ENCODE measurements at regions not wholly inside any gene's neighbourhood (a gene's known extent, or its start where the extent isn't known, plus 50 kb on each side); places are given as distances from the start of the nearest gene placed in this dataset.

DNA sequence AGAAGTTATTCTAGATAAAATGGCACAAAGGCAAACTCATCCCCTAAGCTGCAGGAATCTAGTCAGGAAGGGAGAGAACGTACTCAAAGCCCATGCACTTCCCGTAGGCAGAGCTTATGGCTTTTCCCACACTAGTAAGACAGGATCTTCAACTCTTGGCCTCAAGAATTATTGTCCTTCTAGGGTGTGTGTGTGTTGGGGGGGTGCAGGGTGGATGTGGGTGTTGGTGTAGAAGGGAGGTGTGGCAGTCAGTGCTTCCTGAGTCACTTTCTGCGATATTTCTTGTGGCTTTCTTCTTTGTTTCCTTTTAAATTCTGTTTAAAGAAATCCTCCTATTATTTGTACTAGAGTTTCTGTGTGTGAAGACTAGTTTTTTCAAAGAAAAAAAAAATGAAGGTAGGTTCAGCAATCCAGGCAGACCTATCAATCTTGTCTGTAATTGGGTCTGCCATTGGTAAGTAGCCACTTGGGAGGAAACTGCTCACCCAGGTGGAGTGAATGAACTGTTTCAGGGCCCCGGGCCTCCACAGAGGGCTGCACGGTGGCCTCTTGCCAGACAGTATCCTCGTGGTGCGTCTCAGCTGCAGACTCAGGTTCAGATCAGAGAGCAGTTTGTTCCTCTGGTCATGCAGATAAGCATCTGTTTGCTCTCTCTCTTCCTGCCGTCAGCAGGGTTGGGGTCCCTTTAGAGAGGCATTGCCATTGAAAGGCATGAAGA is 131.9 kb downstream of the NPR3 start:
- Histone ChIP-seq H3K4me1 (peaks cover under 1 to 15% of the 10 kb centered on the region in 2 donors), H3K4me3 (no peak overlapping the region), H3K36me3 (no peaks in the 10 kb centered on the region), H3K27me3 (no peaks in the 10 kb centered on the region), H3K9me3 (no peaks in the 10 kb centered on the region), H3K27ac (no peak overlapping the region)
- intact Hi-C loops (cut with DNase I) = no loop called here
- DNase-seq (ENCODE audit: low spot score in 2 of 2) = no peak
- TF ChIP-seq, protein P1, sequence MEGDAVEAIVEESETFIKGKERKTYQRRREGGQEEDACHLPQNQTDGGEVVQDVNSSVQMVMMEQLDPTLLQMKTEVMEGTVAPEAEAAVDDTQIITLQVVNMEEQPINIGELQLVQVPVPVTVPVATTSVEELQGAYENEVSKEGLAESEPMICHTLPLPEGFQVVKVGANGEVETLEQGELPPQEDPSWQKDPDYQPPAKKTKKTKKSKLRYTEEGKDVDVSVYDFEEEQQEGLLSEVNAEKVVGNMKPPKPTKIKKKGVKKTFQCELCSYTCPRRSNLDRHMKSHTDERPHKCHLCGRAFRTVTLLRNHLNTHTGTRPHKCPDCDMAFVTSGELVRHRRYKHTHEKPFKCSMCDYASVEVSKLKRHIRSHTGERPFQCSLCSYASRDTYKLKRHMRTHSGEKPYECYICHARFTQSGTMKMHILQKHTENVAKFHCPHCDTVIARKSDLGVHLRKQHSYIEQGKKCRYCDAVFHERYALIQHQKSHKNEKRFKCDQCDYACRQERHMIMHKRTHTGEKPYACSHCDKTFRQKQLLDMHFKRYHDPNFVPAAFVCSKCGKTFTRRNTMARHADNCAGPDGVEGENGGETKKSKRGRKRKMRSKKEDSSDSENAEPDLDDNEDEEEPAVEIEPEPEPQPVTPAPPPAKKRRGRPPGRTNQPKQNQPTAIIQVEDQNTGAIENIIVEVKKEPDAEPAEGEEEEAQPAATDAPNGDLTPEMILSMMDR (IDR thresholded peaks at IDR 0.05) = no peak

DNA sequence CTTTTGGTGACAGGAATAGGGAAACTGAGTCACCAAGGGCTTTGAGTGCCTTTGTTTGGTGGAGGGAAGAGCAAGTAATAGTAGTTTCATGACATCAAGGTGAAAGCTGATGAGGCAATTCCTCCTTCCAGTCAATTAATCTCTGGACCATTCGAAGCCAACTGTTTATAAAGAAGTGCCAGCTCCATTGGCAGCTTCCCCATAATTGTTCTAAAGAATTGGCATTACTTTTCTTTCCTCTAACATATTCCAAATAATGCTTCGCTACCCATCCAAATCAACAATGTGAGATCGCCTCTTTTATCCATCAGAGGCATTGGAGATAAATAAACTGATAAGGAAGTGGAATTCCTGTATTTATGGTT is 132.4 kb downstream of the NPR3 start:
- Histone ChIP-seq H3K27ac (no peak overlapping the region), H3K4me1 (peaks cover 0 to 15% of the 10 kb centered on the region in 2 donors), H3K9me3 (no peaks in the 10 kb centered on the region), H3K36me3 (no peaks in the 10 kb centered on the region), H3K4me3 (no peak overlapping the region), H3K27me3 (no peaks in the 10 kb centered on the region)
- TF ChIP-seq, protein P1 (IDR thresholded peaks at IDR 0.05) = no peak
- intact Hi-C loops (cut with DNase I) = no loop called here
- DNase-seq (ENCODE audit: low spot score in 2 of 2) = no peak

GRCh38 chr5:32845171-32845570 is 134.1 kb downstream of the NPR3 start:
- intact Hi-C loops (cut with DNase I) = no loop called here
- TF ChIP-seq, protein P1 (IDR thresholded peaks at IDR 0.05) = no peak
- H3K4me3 ChIP-seq = no peak overlapping the region
- H3K36me3 ChIP-seq = no peaks in the 10 kb centered on the region
- H3K27ac ChIP-seq = no peak overlapping the region
- peaks cover 0 to 10% of the 10 kb centered on the region in 2 donors for H3K4me1 ChIP-seq
- H3K27me3 ChIP-seq = no peaks in the 10 kb centered on the region
- H3K9me3 ChIP-seq = no peaks in the 10 kb centered on the region
- DNase-seq (ENCODE audit: low spot score in 2 of 2) = no peak

DNA sequence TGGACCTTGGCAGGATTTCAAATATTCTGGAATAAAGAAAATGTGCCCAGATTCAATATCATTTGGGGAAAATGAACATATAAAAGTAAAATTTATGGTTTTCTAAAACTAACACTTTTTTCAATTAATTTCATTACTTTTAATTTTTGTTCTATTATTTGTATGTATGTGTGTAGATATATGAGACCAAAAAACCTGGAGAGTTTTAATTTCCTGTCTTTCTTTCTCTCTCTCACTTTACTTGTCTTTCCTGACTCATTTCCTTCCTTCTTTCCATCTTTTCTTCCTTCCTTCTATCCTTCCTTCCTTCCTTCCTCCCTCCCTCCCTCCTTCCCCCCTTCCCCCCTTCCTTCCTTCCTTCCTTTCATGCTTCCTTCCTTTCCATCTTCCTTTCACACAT is 137.0 kb downstream of the NPR3 start:
- TF ChIP-seq, protein P1 (IDR thresholded peaks at IDR 0.05) = no peak
- H3K4me1 ChIP-seq = peaks cover 0 to 7% of the 10 kb centered on the region in 2 donors
- intact Hi-C loops (cut with DNase I) = no loop called here

DNA sequence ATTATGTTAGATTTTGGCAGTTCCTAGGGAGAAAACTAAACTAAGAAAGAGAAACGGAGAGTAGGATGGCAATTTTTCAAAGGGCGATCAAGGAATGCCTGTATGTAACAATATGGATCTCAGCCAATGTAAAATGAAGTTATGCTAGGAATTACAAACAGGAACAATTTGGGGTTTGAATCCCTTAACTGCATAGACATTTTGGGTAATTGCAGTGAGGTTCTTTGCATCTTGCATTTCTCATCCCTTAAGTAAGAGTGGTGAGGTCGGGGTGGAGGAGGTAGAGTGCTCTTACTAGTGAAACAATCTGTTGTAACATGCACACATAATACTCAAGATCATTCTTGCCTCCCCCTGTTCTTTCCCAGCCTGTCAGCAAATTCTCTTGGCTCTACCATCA is 137.6 kb downstream of the NPR3 start:
- Histone ChIP-seq H3K27ac (no peak overlapping the region), H3K9me3 (no peaks in the 10 kb centered on the region), H3K27me3 (no peaks in the 10 kb centered on the region), H3K4me3 (no peak overlapping the region), H3K4me1 (peaks cover 0 to 7% of the 10 kb centered on the region in 2 donors), H3K36me3 (no peaks in the 10 kb centered on the region)
- intact Hi-C loops (cut with DNase I) = no loop called here
- TF ChIP-seq, protein P1 (IDR thresholded peaks at IDR 0.05) = no peak
- no peak for DNase-seq (ENCODE audit: low spot score in 2 of 2)

More for the DNA sequence above, 137.0 kb downstream of the NPR3 start:
- Histone ChIP-seq H3K4me3 (no peak overlapping the region), H3K9me3 (no peaks in the 10 kb centered on the region), H3K36me3 (no peaks in the 10 kb centered on the region), H3K27ac (no peak overlapping the region), H3K27me3 (no peaks in the 10 kb centered on the region)
- no peak for DNase-seq (ENCODE audit: low spot score in 2 of 2)

All from ascending aorta (tissue), 2 donors.